ENCODE measurements at regions not wholly inside any gene's neighbourhood (a gene's known extent, or its start where the extent isn't known, plus 50 kb on each side); places are given as distances from the start of the nearest gene placed in this dataset.

GRCh38 chr4:177671387-177671786, 229.2 kb upstream of the AGA start:
- Histone ChIP-seq H3K27me3 (ENCODE audit: insufficient read depth, low read length) (no peaks in the 10 kb centered on the region), H2AFZ (ENCODE audit: low read depth, low read length, poor library complexity, severe bottlenecking) (no peak overlapping the region), H3K4me2 (ENCODE audit: low read length) (no peak overlapping the region), H3K9me3 (ENCODE audit: control insufficient read depth in 1 of 2, insufficient read depth in 1 of 2, low read depth in 1 of 2, low read length in 2 of 2) (no peaks in the 10 kb centered on the region), H3K9me2 (ENCODE audit: insufficient read depth) (no peaks in the 10 kb centered on the region), H3K36me3 (ENCODE audit: control insufficient read depth in 1 of 2, insufficient read depth in 2 of 2, low read length in 2 of 2) (no peaks in the 10 kb centered on the region), H3K4me3 (replicated peaks in 1 of 2; ENCODE audit: low read depth in 1 of 2, low read length in 2 of 2) (no peak overlapping the region), H3K27ac (ENCODE audit: low read depth, low read length) (no peak overlapping the region), H3K9ac (ENCODE audit: low read length) (no peak overlapping the region), H3K79me2 (ENCODE audit: insufficient read depth, low read length) (no peaks in the 10 kb centered on the region), H4K20me1 (ENCODE audit: insufficient read depth) (no peaks in the 10 kb centered on the region), H3K4me1 (ENCODE audit: control insufficient read depth in 1 of 2, insufficient read depth in 2 of 2, low read length in 2 of 2) (no peaks in the 10 kb centered on the region)
- no TSS peak for BruUV-seq (replicated peaks)
- intact Hi-C loops (cut with micrococcal nuclease): no loop called here
- DNase-seq (ENCODE audit: low read depth, low spot score) (no peak), ATAC-seq (no peak)
- RAD21 ChIA-PET (ENCODE audit: low non-redundant PET in 1 of 2, low total read pairs in 2 of 2, uncharacterized antibody in 2 of 2, unreplicated experiment in 2 of 2): no interaction called here
- no peak for TF ChIP-seq ZNF274 (IDR thresholded peaks at IDR 0.05; ENCODE audit: low read depth, low read length)
- no peak for TF ChIP-seq EZH2phosphoT487 (IDR thresholded peaks at IDR 0.05; ENCODE audit: borderline replicate concordance)
- no peak for TF ChIP-seq EZH2 (IDR thresholded peaks at IDR 0.05)
- no peak for TF ChIP-seq EGR1 (IDR thresholded peaks at IDR 0.05; ENCODE audit: low read depth)
- TF ChIP-seq TCF7L2 (IDR thresholded peaks at IDR 0.05; ENCODE audit: borderline replicate concordance, extremely low read depth, insufficient read depth, insufficient read length): no peak
- TF ChIP-seq SP1 (IDR thresholded peaks at IDR 0.05; ENCODE audit: low read depth): no peak
- no peak for TF ChIP-seq ATF3 (IDR thresholded peaks at IDR 0.05)
- CTCF ChIA-PET: no interaction called here
- POLR2A ChIA-PET: no interaction called here

DNA sequence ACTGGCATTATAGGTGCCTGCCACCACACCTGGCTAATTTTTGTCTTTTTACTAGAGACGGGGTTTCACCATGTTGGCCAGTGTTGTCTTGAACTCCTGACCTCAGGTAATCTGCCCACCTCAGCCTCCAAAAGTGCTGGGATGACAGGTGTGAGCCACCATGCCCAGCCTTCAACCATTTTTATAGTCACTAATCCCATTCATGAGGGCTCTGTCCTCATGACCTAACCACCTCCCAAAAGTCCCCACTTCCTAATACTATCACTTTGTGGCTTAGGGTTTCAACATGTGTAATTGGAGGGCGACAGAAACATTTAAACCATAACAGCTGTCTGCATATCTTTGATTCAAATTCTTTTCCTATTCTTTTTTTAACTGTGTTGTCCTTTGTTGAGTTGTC, 229.6 kb upstream of the AGA start:
- intact Hi-C loops (cut with micrococcal nuclease): no loop called here
- no TSS peak for BruUV-seq (replicated peaks)
- Histone ChIP-seq H3K79me2 (ENCODE audit: insufficient read depth, low read length) (no peaks in the 10 kb centered on the region), H3K9ac (ENCODE audit: low read length) (no peak overlapping the region), H3K9me3 (ENCODE audit: control insufficient read depth in 1 of 2, insufficient read depth in 1 of 2, low read depth in 1 of 2, low read length in 2 of 2) (no peaks in the 10 kb centered on the region), H3K4me1 (ENCODE audit: control insufficient read depth in 1 of 2, insufficient read depth in 2 of 2, low read length in 2 of 2) (no peaks in the 10 kb centered on the region), H3K27ac (ENCODE audit: low read depth, low read length) (no peak overlapping the region), H3K36me3 (ENCODE audit: control insufficient read depth in 1 of 2, insufficient read depth in 2 of 2, low read length in 2 of 2) (no peaks in the 10 kb centered on the region), H4K20me1 (ENCODE audit: insufficient read depth) (no peaks in the 10 kb centered on the region), H3K4me3 (replicated peaks in 1 of 2; ENCODE audit: low read depth in 1 of 2, low read length in 2 of 2) (no peak overlapping the region), H3K4me2 (ENCODE audit: low read length) (no peak overlapping the region), H3K27me3 (ENCODE audit: insufficient read depth, low read length) (no peaks in the 10 kb centered on the region), H2AFZ (ENCODE audit: low read depth, low read length, poor library complexity, severe bottlenecking) (no peak overlapping the region), H3K9me2 (ENCODE audit: insufficient read depth) (no peaks in the 10 kb centered on the region)
- ATAC-seq (no peak), DNase-seq (ENCODE audit: low read depth, low spot score) (no peak)
- RAD21 ChIA-PET (ENCODE audit: low non-redundant PET in 1 of 2, low total read pairs in 2 of 2, uncharacterized antibody in 2 of 2, unreplicated experiment in 2 of 2): no interaction called here
- POLR2A ChIA-PET: no interaction called here
- CTCF ChIA-PET: no interaction called here
- TF ChIP-seq JUND (IDR thresholded peaks at IDR 0.05): no peak
- TF ChIP-seq, protein P1, sequence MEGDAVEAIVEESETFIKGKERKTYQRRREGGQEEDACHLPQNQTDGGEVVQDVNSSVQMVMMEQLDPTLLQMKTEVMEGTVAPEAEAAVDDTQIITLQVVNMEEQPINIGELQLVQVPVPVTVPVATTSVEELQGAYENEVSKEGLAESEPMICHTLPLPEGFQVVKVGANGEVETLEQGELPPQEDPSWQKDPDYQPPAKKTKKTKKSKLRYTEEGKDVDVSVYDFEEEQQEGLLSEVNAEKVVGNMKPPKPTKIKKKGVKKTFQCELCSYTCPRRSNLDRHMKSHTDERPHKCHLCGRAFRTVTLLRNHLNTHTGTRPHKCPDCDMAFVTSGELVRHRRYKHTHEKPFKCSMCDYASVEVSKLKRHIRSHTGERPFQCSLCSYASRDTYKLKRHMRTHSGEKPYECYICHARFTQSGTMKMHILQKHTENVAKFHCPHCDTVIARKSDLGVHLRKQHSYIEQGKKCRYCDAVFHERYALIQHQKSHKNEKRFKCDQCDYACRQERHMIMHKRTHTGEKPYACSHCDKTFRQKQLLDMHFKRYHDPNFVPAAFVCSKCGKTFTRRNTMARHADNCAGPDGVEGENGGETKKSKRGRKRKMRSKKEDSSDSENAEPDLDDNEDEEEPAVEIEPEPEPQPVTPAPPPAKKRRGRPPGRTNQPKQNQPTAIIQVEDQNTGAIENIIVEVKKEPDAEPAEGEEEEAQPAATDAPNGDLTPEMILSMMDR (IDR thresholded peaks at IDR 0.05 in 2 of 3, conservative IDR thresholded peaks at IDR 0.05 in 1 of 3; ENCODE audit: borderline replicate concordance in 1 of 3, insufficient read depth in 1 of 3, low read depth in 2 of 3, low read length in 2 of 3): no peak
- no peak for TF ChIP-seq YY1 (IDR thresholded peaks at IDR 0.05; ENCODE audit: extremely low read depth, insufficient replicate concordance, low read depth, low read length)

Measured in HCT116 (cell line).